IPS DF 6.9 (cell line): ENCODE measurements at regions not wholly inside any gene's neighbourhood (a gene's known extent, or its start where the extent isn't known, plus 50 kb on each side); places are given as distances from the start of the nearest gene placed in this dataset.

Experiments
- DNase-seq: peaks from one replicate; pipeline ENCODE4 v3.0.0-alpha.2; 2013; ENCODE audit warnings: low read depth, low spot score
- H3K27ac ChIP-seq: one replicate; pipeline ENCODE4 v1.5.1; 2013; ENCODE audit warnings: low read length, control low read depth
- H3K27me3 ChIP-seq: 2 replicates; pipeline ENCODE4 v1.6.1; 2013; ENCODE audit warnings: mild to moderate bottlenecking, low read length; ENCODE audit not compliant: control insufficient read depth, insufficient read depth
- H3K36me3 ChIP-seq: 2 replicates; pipeline ENCODE4 v1.6.1; 2013; ENCODE audit warnings: low read length; ENCODE audit not compliant: control insufficient read depth, insufficient read depth
- H3K4me1 ChIP-seq: 2 replicates; pipeline ENCODE4 v1.6.1; 2013; ENCODE audit warnings: low read length; ENCODE audit not compliant: control insufficient read depth, insufficient read depth
- H3K4me3 ChIP-seq: 2 replicates; pipeline ENCODE4 v1.5.1; 2013; ENCODE audit warnings: mild to moderate bottlenecking, low read length
- H3K9me3 ChIP-seq: 2 replicates; pipeline ENCODE4 v1.6.1; 2013; ENCODE audit warnings: low read length, inconsistent platforms; ENCODE audit not compliant: control insufficient read depth, insufficient read depth
- WGBS: extraction: QIAGEN DNeasy Blood & Tissue Kit; methylation state at CpG from one replicate; pipeline ENCODE4 v1.1.7; 2013; ENCODE audit warnings: mixed read lengths, missing lambda C conversion rate; ENCODE audit not compliant: insufficient read length, insufficient coverage; 5-methylcytosine and 5-hydroxymethylcytosine counted together

- H3K4me3 ChIP-seq, result no peak overlapping the region
- no peaks in the 10 kb centered on the region for H3K9me3 ChIP-seq
- H3K4me1 ChIP-seq, result peaks cover 5% of the 10 kb centered on the region; the same call in 1 of the 2 replicates
- H3K27ac ChIP-seq, result no peak overlapping the region
- WGBS, result no CpG with 5 or more reads among the region's 3 CpGs
- no peaks in the 10 kb centered on the region for H3K36me3 ChIP-seq
- no peaks in the 10 kb centered on the region for H3K27me3 ChIP-seq
- no peak for DNase-seq
Measured at GRCh38 chr10:69740126-69740525, 61.6 kb upstream of the COL13A1 start.

DNA sequence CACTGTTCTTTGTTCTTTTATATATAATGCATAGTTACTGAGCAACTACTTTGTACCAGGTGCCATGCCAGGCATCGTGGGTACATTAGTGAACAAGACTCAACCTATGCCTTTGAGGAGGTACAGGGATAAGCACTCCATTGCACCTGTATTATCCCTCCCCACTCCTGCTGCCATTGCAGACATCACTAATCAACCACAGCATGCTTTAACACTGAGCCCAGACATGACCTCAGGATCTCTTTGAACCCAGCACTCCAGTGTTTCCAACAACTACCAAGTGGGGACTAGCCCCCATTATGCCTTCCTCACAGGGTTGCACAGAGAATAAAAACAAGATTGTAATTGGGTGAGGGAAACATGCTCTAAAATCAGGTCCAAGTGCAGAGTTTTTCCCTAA is 60.5 kb upstream of the COL13A1 start:
- Histone ChIP-seq H3K27me3 (no peaks in the 10 kb centered on the region), H3K27ac (no peak overlapping the region), H3K4me3 (no peak overlapping the region), H3K4me1 (peaks cover 5% of the 10 kb centered on the region; the same call in 1 of the 2 replicates), H3K36me3 (no peaks in the 10 kb centered on the region), H3K9me3 (no peaks in the 10 kb centered on the region)
- WGBS, result no CpG with 5 or more reads among the region's 1 CpG
- DNase-seq, result no peak

GRCh38 chr10:69741671-69742355 is 59.9 kb upstream of the COL13A1 start:
- Histone ChIP-seq H3K4me3 (no peak overlapping the region), H3K27me3 (no peaks in the 10 kb centered on the region), H3K9me3 (no peaks in the 10 kb centered on the region), H3K4me1 (peaks cover 5% of the 10 kb centered on the region; the same call in 1 of the 2 replicates), H3K27ac (no peak overlapping the region), H3K36me3 (no peaks in the 10 kb centered on the region)
- DNase-seq, result no peak
- no CpG with 5 or more reads among the region's 5 CpGs for WGBS

DNA sequence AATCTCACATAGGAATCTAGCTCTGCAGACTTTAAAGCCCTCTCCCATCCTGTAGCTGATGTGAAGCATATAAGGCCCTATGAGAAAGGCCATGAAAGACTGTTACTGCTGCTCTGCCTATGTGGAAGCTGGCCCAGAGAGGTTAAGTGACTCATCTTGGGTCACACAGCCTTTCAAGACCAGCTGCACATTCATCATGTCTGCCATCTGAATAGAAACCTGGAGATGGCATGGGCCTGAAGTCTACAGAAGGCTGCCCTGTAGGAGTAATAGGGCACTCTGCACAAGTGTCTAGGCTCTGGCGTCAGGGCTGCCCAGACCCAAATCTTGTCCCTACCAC is 59.4 kb upstream of the COL13A1 start:
- no peak for DNase-seq
- H3K36me3 ChIP-seq, result no peaks in the 10 kb centered on the region
- WGBS, result no CpG with 5 or more reads among the region's 1 CpG
- H3K27me3 ChIP-seq, result no peaks in the 10 kb centered on the region
- H3K9me3 ChIP-seq, result no peaks in the 10 kb centered on the region
- no peak overlapping the region for H3K27ac ChIP-seq
- H3K4me1 ChIP-seq, result peaks cover 5% of the 10 kb centered on the region; the same call in 1 of the 2 replicates
- no peak overlapping the region for H3K4me3 ChIP-seq

DNA sequence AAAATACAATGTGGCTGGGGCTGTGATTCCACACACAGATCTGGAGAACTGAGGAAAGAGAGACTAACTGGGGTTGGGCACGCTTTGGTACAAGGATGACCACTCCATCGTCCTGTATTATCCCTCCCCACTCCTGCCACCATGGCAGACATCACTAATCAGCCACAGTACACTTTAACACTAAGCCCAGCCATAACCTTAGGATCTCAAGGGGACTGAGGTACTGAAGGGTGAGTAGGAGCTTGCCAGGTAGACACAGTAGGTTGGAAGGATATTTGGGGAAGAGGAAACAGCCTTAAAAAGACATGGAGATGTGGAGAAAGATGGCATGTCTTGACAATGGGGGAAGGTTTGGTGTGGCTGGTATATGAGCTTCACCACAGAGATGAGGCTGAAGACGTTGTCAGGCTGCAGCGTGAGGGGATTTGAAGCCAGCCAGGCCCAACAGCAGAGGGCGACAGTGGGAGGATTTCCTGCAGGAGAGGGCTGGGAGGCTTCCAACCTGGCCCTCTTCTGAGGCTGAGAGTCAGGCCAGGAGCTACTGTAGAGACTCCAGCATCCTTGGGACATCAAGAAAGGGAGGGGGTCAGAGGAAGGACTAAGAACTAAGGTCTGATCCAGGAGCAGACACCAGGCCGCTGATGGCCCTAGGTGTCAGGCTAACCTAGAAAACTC is 58.6 kb upstream of the COL13A1 start:
- Histone ChIP-seq H3K36me3 (no peaks in the 10 kb centered on the region), H3K27me3 (no peaks in the 10 kb centered on the region), H3K27ac (no peak overlapping the region), H3K9me3 (no peaks in the 10 kb centered on the region), H3K4me1 (peaks cover 5% of the 10 kb centered on the region; the same call in 1 of the 2 replicates), H3K4me3 (no peak overlapping the region)
- WGBS, result no CpG with 5 or more reads among the region's 6 CpGs
- DNase-seq, result no peak

GRCh38 chr10:69744971-69745370 is 56.7 kb upstream of the COL13A1 start:
- Histone ChIP-seq H3K27ac (no peak overlapping the region), H3K4me3 (no peak overlapping the region), H3K9me3 (no peaks in the 10 kb centered on the region), H3K36me3 (no peaks in the 10 kb centered on the region), H3K4me1 (no peaks in the 10 kb centered on the region), H3K27me3 (no peaks in the 10 kb centered on the region)
- no CpG with 5 or more reads among the region's 4 CpGs for WGBS
- DNase-seq, result no peak

DNA sequence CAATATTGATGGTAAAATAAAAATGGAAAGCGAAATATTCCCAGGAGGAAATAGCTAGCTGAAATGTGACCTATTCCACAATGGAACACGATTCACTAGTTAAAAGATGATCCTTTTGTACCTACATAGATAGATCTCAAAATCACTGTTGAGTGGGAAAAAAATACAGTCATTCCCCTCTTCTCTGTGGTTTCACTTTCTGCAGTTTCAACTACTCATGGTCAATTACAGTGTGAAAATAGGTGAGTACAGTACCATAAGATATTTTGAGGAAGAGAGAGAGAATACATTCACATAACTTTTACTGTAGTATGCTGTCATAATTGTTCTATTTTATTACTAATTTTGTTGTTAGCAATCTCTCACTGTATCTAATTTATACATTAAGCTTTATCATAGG is 56.0 kb upstream of the COL13A1 start:
- DNase-seq, result no peak
- no peaks in the 10 kb centered on the region for H3K27me3 ChIP-seq
- H3K27ac ChIP-seq, result no peak overlapping the region
- H3K4me3 ChIP-seq, result no peak overlapping the region
- H3K9me3 ChIP-seq, result no peaks in the 10 kb centered on the region
- WGBS, result no CpG with 5 or more reads among the region's 2 CpGs
- H3K36me3 ChIP-seq, result no peaks in the 10 kb centered on the region
- no peaks in the 10 kb centered on the region for H3K4me1 ChIP-seq

DNA sequence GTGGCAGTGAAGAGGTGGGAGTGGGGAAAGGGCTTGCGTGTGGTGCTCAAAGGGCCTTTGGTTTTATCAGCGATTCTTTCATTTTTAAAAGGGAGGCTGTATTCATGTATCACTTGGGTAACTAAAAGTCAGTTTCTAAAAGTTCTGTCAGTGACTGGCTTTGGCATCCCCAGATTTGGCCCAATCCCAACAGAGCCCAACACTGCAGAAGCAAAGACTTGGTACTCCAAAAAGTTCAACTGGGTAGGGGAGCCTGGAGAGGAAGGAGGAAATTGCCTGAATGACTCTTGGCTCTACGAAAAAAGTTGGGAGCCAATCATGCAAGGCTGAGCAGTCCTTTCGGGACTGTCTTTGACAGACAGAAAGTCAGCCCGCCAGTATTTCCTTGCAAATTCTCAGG is 54.5 kb upstream of the COL13A1 start:
- no peaks in the 10 kb centered on the region for H3K36me3 ChIP-seq
- no peak overlapping the region for H3K4me3 ChIP-seq
- H3K9me3 ChIP-seq, result no peaks in the 10 kb centered on the region
- DNase-seq, result no peak
- H3K4me1 ChIP-seq, result no peaks in the 10 kb centered on the region
- no peak overlapping the region for H3K27ac ChIP-seq
- no CpG with 5 or more reads among the region's 5 CpGs for WGBS
- no peaks in the 10 kb centered on the region for H3K27me3 ChIP-seq

DNA sequence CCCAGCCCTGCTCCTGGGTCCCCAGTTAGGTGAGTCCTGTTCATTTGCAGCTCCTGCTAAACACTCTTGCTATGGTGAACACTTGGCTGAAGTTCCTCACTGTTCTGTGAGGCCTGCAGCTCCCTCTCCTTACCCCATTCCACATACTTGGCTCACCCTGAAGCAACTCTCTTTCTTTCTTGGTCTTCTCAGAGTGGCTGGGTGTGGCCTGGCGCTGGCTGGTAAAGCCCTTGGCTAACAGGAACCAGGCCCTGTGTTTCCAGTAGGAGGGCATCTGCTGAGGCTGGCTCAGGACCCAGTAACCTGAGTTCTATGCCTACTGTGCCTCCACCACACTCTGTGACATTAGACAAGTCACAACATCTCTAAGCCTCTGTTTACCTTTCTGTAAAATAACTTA is 53.1 kb upstream of the COL13A1 start:
- no CpG with 5 or more reads among the region's 1 CpG for WGBS
- H3K27me3 ChIP-seq, result no peaks in the 10 kb centered on the region
- H3K27ac ChIP-seq, result no peak overlapping the region
- no peaks in the 10 kb centered on the region for H3K36me3 ChIP-seq
- H3K9me3 ChIP-seq, result no peaks in the 10 kb centered on the region
- DNase-seq, result no peak
- H3K4me1 ChIP-seq, result peaks cover 3% of the 10 kb centered on the region
- H3K4me3 ChIP-seq, result no peak overlapping the region

DNA sequence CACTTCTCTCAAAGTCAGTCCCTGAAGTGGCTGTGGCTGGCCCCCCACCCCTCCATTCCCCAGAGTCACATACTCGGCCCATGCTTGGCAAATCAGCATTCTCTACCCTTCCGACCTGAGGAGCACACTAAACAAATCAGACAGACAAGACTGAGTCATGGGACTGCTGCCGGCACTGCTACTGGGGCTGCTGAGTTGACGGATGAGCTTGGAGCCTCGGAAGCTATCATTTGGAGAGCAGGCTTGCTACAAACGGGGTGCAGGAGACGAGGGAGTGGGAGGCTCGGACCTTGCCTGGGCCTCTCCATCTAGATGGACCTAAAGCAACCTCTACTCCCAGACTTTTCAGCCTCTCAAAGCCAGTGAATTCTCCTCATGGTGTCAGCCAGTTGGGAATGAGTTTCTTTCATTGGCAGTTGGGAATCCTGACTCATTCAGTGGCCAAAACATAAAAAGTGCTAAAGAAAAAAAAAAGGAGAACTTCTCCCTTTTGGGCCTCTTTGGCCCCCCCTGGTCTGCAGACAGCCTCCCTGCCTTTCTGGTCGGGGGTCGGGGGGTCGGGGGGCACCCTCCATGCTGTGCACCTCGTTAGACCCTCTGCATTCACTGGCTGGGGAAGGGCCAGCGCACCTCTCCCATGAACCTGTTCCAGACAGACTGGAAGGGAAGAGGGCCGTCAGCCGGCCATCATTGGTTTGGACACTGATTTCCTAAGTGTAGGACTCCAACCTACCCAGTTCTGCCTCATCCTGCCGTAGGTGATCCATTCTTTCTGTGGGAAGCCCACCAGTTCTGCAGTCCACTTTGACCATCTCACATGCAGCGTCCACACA is 52.3 kb upstream of the COL13A1 start:
- no peak overlapping the region for H3K4me3 ChIP-seq
- H3K27ac ChIP-seq, result no peak overlapping the region
- H3K4me1 ChIP-seq, result peaks cover 3% of the 10 kb centered on the region
- no peaks in the 10 kb centered on the region for H3K36me3 ChIP-seq
- H3K9me3 ChIP-seq, result no peaks in the 10 kb centered on the region
- DNase-seq, result no peak
- no peaks in the 10 kb centered on the region for H3K27me3 ChIP-seq
- WGBS, result no CpG with 5 or more reads among the region's 17 CpGs
